Upper lobe of left lung (tissue), 4 donors: ENCODE measurements at regions not wholly inside any gene's neighbourhood (a gene's known extent, or its start where the extent isn't known, plus 50 kb on each side); places are given as distances from the start of the nearest gene placed in this dataset.

ENCODE experiments used
- EP300 ChIP-seq, 4 donors: sonication (generic); formaldehyde crosslinking; IDR thresholded peaks; one replicate each; pipeline ENCODE4 v1.5.1; 2017; ENCODE audit warnings: antibody characterized with exemption in 4 of 4, control low read depth in 2 of 4
- POLR2A ChIP-seq, 4 donors: fragments of 450-650 bp; IDR thresholded peaks; one replicate each; pipeline ENCODE4 v1.5.1; 2016 to 2017; ENCODE audit warnings: antibody characterized with exemption in 4 of 4, mild to moderate bottlenecking in 2 of 4
- TF ChIP-seq, protein P1 (sequence below), 6 experiments: fragments of 450-650 bp in 4 of 6; fragments of 200-600 bp in 2 of 6; sonication (generic) in 2 of 6; IDR thresholded peaks; one replicate each; pipeline ENCODE4 v1.5.1; 2016 to 2019; ENCODE audit warnings: antibody characterized with exemption in 6 of 6

DNA sequence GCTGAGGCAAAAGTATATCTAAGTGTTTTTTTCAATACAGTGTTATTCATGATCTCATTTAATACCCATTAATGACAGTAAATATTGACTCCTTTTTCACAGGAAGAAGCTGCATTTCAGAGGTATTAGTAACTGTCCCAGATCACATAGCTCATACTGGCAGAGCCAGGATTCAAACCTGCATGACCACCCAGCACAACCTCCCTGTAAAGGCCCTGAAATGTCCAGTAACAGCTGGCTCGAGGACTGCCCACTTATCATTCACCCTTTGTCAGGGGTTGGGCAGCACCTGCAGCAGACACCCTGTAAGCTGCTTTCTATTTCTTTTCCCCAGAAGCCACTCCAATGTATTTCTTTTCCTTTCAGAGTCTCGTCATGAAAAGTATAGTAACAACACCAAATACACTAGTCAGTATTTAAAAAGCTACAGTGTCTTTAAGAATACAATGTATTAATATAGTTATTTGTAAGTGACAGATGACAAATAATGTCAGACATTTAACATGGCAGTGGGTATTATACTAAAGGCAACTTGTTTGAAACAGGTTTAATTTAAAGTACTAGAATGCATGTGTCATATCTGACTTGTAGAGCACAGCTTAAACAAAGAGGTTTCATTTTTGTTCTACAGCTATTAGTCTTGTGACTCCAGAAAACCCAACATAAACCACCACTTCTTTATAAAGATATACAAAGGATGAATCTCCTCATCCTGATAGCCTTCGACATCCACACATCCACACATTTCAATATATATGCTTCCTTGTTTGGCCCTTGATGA, 841.6 kb upstream of the GJE1 start:
- TF ChIP-seq, protein P1, sequence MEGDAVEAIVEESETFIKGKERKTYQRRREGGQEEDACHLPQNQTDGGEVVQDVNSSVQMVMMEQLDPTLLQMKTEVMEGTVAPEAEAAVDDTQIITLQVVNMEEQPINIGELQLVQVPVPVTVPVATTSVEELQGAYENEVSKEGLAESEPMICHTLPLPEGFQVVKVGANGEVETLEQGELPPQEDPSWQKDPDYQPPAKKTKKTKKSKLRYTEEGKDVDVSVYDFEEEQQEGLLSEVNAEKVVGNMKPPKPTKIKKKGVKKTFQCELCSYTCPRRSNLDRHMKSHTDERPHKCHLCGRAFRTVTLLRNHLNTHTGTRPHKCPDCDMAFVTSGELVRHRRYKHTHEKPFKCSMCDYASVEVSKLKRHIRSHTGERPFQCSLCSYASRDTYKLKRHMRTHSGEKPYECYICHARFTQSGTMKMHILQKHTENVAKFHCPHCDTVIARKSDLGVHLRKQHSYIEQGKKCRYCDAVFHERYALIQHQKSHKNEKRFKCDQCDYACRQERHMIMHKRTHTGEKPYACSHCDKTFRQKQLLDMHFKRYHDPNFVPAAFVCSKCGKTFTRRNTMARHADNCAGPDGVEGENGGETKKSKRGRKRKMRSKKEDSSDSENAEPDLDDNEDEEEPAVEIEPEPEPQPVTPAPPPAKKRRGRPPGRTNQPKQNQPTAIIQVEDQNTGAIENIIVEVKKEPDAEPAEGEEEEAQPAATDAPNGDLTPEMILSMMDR (IDR thresholded peaks at IDR 0.05) = no peak
- TF ChIP-seq POLR2A (IDR thresholded peaks at IDR 0.05) = no peak
- no peak for TF ChIP-seq EP300 (IDR thresholded peaks at IDR 0.05)
